ENCODE measurements at regions not wholly inside any gene's neighbourhood (a gene's known extent, or its start where the extent isn't known, plus 50 kb on each side); places are given as distances from the start of the nearest gene placed in this dataset.
A peak's percentile ranks its signal among the peaks of the same experiment; 100 is the strongest.

DNA sequence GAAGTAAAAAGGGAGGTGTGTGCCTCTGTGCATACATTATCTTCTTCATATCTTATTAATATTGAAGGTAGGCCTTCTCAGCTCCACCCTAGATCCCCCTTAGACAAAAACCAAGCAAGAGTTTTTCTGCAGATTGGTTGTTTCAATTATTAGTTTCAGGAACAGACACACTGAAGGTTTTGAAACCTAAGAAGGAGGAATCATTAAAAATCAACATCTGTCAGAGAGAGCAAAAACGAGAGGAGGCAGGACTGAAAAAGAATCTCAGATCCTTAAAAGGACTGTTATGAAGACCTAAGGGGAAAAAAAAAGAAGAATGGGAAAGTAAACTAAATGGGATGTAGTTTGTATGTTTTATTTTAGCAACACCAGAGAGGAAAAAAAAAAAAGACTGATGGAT, 560.8 kb upstream of the JAG1 start (continued):
- TF ChIP-seq, protein P1, sequence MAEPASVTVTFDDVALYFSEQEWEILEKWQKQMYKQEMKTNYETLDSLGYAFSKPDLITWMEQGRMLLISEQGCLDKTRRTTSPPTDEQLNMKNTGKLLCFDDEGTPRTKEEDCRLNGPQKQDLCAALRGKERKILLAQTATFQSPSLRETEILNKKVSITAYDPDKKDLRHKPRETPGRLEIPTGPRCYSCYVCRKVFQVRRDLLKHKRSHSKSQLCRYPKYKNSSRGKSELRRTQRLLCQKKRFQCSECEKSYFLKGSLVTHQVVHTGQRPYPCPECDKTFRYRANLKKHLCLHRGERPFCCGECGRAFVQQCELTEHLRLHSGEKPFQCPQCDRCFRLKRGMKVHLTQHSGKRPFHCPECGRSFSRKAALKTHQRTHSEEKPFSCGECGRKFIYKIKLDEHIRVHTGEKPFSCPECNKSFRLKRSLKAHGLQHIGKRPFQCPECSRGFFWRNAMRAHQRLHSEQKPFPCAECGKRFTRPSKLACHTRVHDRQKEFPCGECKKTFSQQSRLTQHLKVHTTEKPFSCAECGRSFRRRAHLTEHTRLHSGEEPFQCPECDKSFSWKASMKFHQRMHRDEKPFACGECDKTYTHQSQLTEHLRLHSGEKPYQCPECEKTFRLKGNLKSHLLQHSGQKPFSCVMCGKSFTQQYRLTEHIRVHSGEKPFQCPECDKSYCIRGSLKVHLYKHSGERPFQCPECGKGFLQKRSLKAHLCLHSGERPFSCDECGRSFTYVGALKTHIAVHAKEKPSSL (CRISPR knock-in tag; conservative IDR thresholded peaks at IDR 0.05), result no peak
- TF ChIP-seq, protein P2, sequence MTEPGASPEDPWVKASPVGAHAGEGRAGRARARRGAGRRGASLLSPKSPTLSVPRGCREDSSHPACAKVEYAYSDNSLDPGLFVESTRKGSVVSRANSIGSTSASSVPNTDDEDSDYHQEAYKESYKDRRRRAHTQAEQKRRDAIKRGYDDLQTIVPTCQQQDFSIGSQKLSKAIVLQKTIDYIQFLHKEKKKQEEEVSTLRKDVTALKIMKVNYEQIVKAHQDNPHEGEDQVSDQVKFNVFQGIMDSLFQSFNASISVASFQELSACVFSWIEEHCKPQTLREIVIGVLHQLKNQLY (CRISPR knock-in tag; IDR thresholded peaks at IDR 0.05), result no peak
- TF ChIP-seq ZNF138 (CRISPR knock-in tag; conservative IDR thresholded peaks at IDR 0.05), result no peak
- no peak for TF ChIP-seq ZNF423 (CRISPR knock-in tag; IDR thresholded peaks at IDR 0.05)
- no peak for TF ChIP-seq FOXP1 (CRISPR knock-in tag; IDR thresholded peaks at IDR 0.05; ENCODE audit: borderline replicate concordance)
- TF ChIP-seq, protein P3, sequence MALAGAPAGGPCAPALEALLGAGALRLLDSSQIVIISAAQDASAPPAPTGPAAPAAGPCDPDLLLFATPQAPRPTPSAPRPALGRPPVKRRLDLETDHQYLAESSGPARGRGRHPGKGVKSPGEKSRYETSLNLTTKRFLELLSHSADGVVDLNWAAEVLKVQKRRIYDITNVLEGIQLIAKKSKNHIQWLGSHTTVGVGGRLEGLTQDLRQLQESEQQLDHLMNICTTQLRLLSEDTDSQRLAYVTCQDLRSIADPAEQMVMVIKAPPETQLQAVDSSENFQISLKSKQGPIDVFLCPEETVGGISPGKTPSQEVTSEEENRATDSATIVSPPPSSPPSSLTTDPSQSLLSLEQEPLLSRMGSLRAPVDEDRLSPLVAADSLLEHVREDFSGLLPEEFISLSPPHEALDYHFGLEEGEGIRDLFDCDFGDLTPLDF (CRISPR knock-in tag; IDR thresholded peaks at IDR 0.05), result no peak
- TF ChIP-seq, protein P4, sequence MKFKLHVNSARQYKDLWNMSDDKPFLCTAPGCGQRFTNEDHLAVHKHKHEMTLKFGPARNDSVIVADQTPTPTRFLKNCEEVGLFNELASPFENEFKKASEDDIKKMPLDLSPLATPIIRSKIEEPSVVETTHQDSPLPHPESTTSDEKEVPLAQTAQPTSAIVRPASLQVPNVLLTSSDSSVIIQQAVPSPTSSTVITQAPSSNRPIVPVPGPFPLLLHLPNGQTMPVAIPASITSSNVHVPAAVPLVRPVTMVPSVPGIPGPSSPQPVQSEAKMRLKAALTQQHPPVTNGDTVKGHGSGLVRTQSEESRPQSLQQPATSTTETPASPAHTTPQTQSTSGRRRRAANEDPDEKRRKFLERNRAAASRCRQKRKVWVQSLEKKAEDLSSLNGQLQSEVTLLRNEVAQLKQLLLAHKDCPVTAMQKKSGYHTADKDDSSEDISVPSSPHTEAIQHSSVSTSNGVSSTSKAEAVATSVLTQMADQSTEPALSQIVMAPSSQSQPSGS (CRISPR knock-in tag; IDR thresholded peaks at IDR 0.05; ENCODE audit: borderline replicate concordance, low read depth), result no peak

DNA sequence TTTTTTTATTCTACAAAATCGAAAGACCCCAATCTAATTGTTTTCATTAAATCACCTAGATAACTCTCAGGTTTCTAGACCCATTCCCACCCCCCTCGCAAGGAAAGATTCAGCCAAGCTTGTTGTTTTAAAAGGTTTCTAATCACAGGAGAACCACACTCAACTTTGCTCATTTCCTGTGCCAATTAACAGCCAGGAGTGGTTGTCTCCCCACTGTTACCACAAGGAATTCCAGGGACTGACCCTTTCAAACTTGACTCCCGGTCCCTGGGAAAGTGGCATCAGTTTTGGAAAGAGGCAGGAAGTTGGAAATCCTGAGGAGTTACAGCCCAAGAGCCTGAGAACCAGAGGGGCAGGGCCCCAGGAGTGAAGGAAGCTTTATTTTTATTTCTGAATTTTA, 561.3 kb upstream of the JAG1 start:
- no peak for TF ChIP-seq ELF4 (CRISPR knock-in tag; IDR thresholded peaks at IDR 0.05; ENCODE audit: low read depth)
- no peak for TF ChIP-seq CREM (CRISPR knock-in tag; IDR thresholded peaks at IDR 0.05)
- TF ChIP-seq, protein P5, sequence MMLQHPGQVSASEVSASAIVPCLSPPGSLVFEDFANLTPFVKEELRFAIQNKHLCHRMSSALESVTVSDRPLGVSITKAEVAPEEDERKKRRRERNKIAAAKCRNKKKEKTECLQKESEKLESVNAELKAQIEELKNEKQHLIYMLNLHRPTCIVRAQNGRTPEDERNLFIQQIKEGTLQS (CRISPR knock-in tag; conservative IDR thresholded peaks at IDR 0.05), result no peak
- TF ChIP-seq, protein P6, sequence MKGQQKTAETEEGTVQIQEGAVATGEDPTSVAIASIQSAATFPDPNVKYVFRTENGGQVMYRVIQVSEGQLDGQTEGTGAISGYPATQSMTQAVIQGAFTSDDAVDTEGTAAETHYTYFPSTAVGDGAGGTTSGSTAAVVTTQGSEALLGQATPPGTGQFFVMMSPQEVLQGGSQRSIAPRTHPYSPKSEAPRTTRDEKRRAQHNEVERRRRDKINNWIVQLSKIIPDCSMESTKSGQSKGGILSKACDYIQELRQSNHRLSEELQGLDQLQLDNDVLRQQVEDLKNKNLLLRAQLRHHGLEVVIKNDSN (CRISPR knock-in tag; IDR thresholded peaks at IDR 0.05), result no peak
- TF ChIP-seq ZNF317 (CRISPR knock-in tag; IDR thresholded peaks at IDR 0.05; ENCODE audit: borderline replicate concordance, low read depth), result no peak
- TF ChIP-seq, protein P7, sequence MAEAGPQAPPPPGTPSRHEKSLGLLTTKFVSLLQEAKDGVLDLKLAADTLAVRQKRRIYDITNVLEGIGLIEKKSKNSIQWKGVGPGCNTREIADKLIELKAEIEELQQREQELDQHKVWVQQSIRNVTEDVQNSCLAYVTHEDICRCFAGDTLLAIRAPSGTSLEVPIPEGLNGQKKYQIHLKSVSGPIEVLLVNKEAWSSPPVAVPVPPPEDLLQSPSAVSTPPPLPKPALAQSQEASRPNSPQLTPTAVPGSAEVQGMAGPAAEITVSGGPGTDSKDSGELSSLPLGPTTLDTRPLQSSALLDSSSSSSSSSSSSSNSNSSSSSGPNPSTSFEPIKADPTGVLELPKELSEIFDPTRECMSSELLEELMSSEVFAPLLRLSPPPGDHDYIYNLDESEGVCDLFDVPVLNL (CRISPR knock-in tag; IDR thresholded peaks at IDR 0.05; ENCODE audit: borderline replicate concordance, low read depth), result no peak
- TF ChIP-seq, protein P8, sequence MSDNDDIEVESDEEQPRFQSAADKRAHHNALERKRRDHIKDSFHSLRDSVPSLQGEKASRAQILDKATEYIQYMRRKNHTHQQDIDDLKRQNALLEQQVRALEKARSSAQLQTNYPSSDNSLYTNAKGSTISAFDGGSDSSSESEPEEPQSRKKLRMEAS (CRISPR knock-in tag; IDR thresholded peaks at IDR 0.05), result no peak
- DNase-seq (ENCODE audit: low spot score) (peak; percentile 14), ATAC-seq (peak; percentile 86)
- POLR2A ChIA-PET, result no interaction called here
- H3K27ac Mint-ChIP-seq, result peak overlapping the region; percentile 75
- H3K4me3 Mint-ChIP-seq, result no peak overlapping the region
- H3K36me3 Mint-ChIP-seq, result no peaks in the 10 kb centered on the region
- H3K9me3 Mint-ChIP-seq, result no peaks in the 10 kb centered on the region
- peaks cover 22% of the 10 kb centered on the region for H3K4me1 Mint-ChIP-seq
- CTCF ChIA-PET, result no interaction called here
- no peaks in the 10 kb centered on the region for H3K27me3 Mint-ChIP-seq (ENCODE audit: low read depth)

DNA sequence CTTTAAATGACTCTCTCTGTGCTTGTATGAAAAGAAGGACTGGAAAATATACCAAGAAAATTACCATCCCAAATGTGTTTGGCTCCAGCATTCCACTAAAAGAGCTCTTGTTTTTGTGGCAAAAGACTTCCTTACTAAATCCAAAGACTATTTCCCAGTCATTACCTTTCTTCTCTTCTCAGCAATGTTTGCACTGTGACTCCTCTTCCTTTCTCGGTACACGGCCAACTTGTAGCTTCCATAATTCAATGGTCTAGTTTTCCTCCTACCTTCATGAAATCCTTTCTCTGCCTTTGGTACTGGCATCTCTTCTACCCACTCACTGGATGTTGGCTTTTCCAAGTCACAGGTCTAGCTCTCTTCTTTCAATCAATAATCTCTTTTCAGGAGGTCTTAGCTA, 568.5 kb upstream of the JAG1 start:
- DNase-seq (ENCODE audit: low spot score), result no peak
- no peaks in the 10 kb centered on the region; the same call in 1 of the 2 replicates for H3K27me3 Mint-ChIP-seq (ENCODE audit: low read depth)
- ChIA-PET CTCF (no interaction called here), POLR2A (no interaction called here)
- H3K4me3 Mint-ChIP-seq, result no peak overlapping the region
- no peaks in the 10 kb centered on the region for H3K36me3 Mint-ChIP-seq
- no peak overlapping the region for H3K27ac Mint-ChIP-seq
- no peak for ATAC-seq
- peaks cover 3% of the 10 kb centered on the region; the same call in 1 of the 2 replicates for H3K9me3 Mint-ChIP-seq
- no peaks in the 10 kb centered on the region for H3K4me1 Mint-ChIP-seq
- TF ChIP-seq SMAD4 (CRISPR knock-in tag; IDR thresholded peaks at IDR 0.05), result no peak
- no peak for TF ChIP-seq TEAD4 (CRISPR knock-in tag; IDR thresholded peaks at IDR 0.05)
- TF ChIP-seq TP53 (CRISPR knock-in tag; IDR thresholded peaks at IDR 0.05), result no peak
- TF ChIP-seq, protein P1 (CRISPR knock-in tag; conservative IDR thresholded peaks at IDR 0.05), result no peak
- TF ChIP-seq, protein P7 (CRISPR knock-in tag; IDR thresholded peaks at IDR 0.05; ENCODE audit: borderline replicate concordance, low read depth), result no peak
- TF ChIP-seq, protein P9, sequence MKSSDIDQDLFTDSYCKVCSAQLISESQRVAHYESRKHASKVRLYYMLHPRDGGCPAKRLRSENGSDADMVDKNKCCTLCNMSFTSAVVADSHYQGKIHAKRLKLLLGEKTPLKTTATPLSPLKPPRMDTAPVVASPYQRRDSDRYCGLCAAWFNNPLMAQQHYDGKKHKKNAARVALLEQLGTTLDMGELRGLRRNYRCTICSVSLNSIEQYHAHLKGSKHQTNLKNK (CRISPR knock-in tag; IDR thresholded peaks at IDR 0.05), result no peak
